Activated CD8-positive, alpha-beta memory T cell treated with anti-CD3 and anti-CD28 coated beads for 24 hours (primary cell): ENCODE measurements at regions not wholly inside any gene's neighbourhood (a gene's known extent, or its start where the extent isn't known, plus 50 kb on each side); places are given as distances from the start of the nearest gene placed in this dataset.

Experiments
- DNase-seq: peaks from one replicate; pipeline ENCODE4 v3.0.0-alpha.2; 2020

- DNase-seq = no peak
Observed at GRCh38 chr14:73800970-73801515, 50.6 kb upstream of the PTGR2 start.

GRCh38 chr14:73797543-73798265 lies 53.9 kb upstream of the PTGR2 start:
- no peak for DNase-seq

- DNase-seq = no peak
Observed at GRCh38 chr14:73796893-73797542, 54.6 kb upstream of the PTGR2 start.

- no peak for DNase-seq
Observed at GRCh38 chr14:73796415-73796814, 55.2 kb upstream of the PTGR2 start.

GRCh38 chr14:73795974-73796373 lies 55.7 kb upstream of the PTGR2 start:
- DNase-seq = no peak

GRCh38 chr14:73795466-73795865 lies 56.2 kb upstream of the PTGR2 start:
- no peak for DNase-seq

- DNase-seq = no peak
Observed at GRCh38 chr14:73794146-73794545, 57.5 kb upstream of the PTGR2 start.

- no peak for DNase-seq
Observed at GRCh38 chr14:73792481-73792880, 59.1 kb upstream of the PTGR2 start.

GRCh38 chr14:73789989-73790581 lies 61.5 kb upstream of the PTGR2 start:
- DNase-seq = no peak

GRCh38 chr14:73788701-73789551 lies 62.7 kb upstream of the PTGR2 start:
- no peak for DNase-seq

- no peak for DNase-seq
Observed at GRCh38 chr14:73788317-73788598, 63.4 kb upstream of the PTGR2 start.

GRCh38 chr14:73787486-73788316 lies 63.9 kb upstream of the PTGR2 start:
- peak; percentile 78 for DNase-seq

- peak; percentile 84 for DNase-seq
Observed at GRCh38 chr14:73786636-73787485, 64.8 kb upstream of the PTGR2 start.

GRCh38 chr14:73785834-73786635 lies 65.6 kb upstream of the PTGR2 start:
- DNase-seq = peak; percentile 83

GRCh38 chr14:73785336-73785833 lies 66.2 kb upstream of the PTGR2 start:
- no peak for DNase-seq

GRCh38 chr14:73784988-73785313 lies 66.7 kb upstream of the PTGR2 start:
- DNase-seq = no peak

- no peak for DNase-seq
Observed at GRCh38 chr14:73784181-73784987, 67.2 kb upstream of the PTGR2 start.

- no peak for DNase-seq
Observed at GRCh38 chr14:73783107-73783727, 68.4 kb upstream of the PTGR2 start.

GRCh38 chr14:73782623-73783022 lies 68.4 kb upstream of the PNMA1 start:
- no peak for DNase-seq
